ENCODE measurements at regions not wholly inside any gene's neighbourhood (a gene's known extent, or its start where the extent isn't known, plus 50 kb on each side); places are given as distances from the start of the nearest gene placed in this dataset.

GRCh38 chr5:115428676-115429075 is 115.9 kb downstream of the FEM1C start:
- no peaks in the 10 kb centered on the region for H3K4me1 ChIP-seq (ENCODE audit: insufficient read depth)
- H3K27ac ChIP-seq, result no peak overlapping the region
- no peak overlapping the region for H3K4me3 ChIP-seq
- TF ChIP-seq EZH2 (IDR thresholded peaks at IDR 0.05; ENCODE audit: borderline replicate concordance) (no peak), CTCF (IDR thresholded peaks at IDR 0.05; ENCODE audit: poor library complexity) (no peak), EZH2phosphoT487 (IDR thresholded peaks at IDR 0.05; ENCODE audit: low read depth, severe bottlenecking, unreplicated experiment) (no peak)
- no peaks in the 10 kb centered on the region for H3K9me2 ChIP-seq (replicated peaks; ENCODE audit: insufficient read depth)
- no peak overlapping the region for H3K4me2 ChIP-seq
- H3K79me2 ChIP-seq, result no peaks in the 10 kb centered on the region
- DNase-seq (ENCODE audit: low spot score), result no peak
- H3K36me3 ChIP-seq (replicated peaks; ENCODE audit: insufficient read depth, low read depth), result no peaks in the 10 kb centered on the region
- H2AFZ ChIP-seq, result no peak overlapping the region
- H3K27me3 ChIP-seq, result no peaks in the 10 kb centered on the region
- no peaks in the 10 kb centered on the region for H3K9me3 ChIP-seq (ENCODE audit: low read depth)
- no peaks in the 10 kb centered on the region for H4K20me1 ChIP-seq (ENCODE audit: insufficient read depth, poor library complexity, severe bottlenecking)
- 89% methylated on average over 2 of the region's 2 CpGs for WGBS (ENCODE audit: low lambda C conversion rate, missing lambda C conversion rate)

- H3K9me2 ChIP-seq (replicated peaks; ENCODE audit: insufficient read depth), result no peaks in the 10 kb centered on the region
- no peak overlapping the region for H3K4me2 ChIP-seq
- H2AFZ ChIP-seq, result no peak overlapping the region
- H3K4me3 ChIP-seq, result no peak overlapping the region
- H3K27me3 ChIP-seq, result no peaks in the 10 kb centered on the region
- 62% methylated on average over 2 of the region's 2 CpGs for WGBS (ENCODE audit: low lambda C conversion rate, missing lambda C conversion rate)
- no peak for TF ChIP-seq EZH2 (IDR thresholded peaks at IDR 0.05; ENCODE audit: borderline replicate concordance)
- TF ChIP-seq EZH2phosphoT487 (IDR thresholded peaks at IDR 0.05; ENCODE audit: low read depth, severe bottlenecking, unreplicated experiment), result no peak
- TF ChIP-seq CTCF (IDR thresholded peaks at IDR 0.05; ENCODE audit: poor library complexity), result no peak
- no peaks in the 10 kb centered on the region for H4K20me1 ChIP-seq (ENCODE audit: insufficient read depth, poor library complexity, severe bottlenecking)
- no peaks in the 10 kb centered on the region for H3K79me2 ChIP-seq
- no peak overlapping the region for H3K27ac ChIP-seq
- no peaks in the 10 kb centered on the region for H3K36me3 ChIP-seq (replicated peaks; ENCODE audit: insufficient read depth, low read depth)
- no peaks in the 10 kb centered on the region for H3K4me1 ChIP-seq (ENCODE audit: insufficient read depth)
- DNase-seq (ENCODE audit: low spot score), result no peak
- H3K9me3 ChIP-seq (ENCODE audit: low read depth), result no peaks in the 10 kb centered on the region
These were observed 116.3 kb downstream of the FEM1C start for GRCh38 chr5:115428248-115428647.

- 96% methylated on average over 3 of the region's 3 CpGs for WGBS (ENCODE audit: low lambda C conversion rate, missing lambda C conversion rate)
- TF ChIP-seq CTCF (IDR thresholded peaks at IDR 0.05; ENCODE audit: poor library complexity), result no peak
- no peak for TF ChIP-seq EZH2 (IDR thresholded peaks at IDR 0.05; ENCODE audit: borderline replicate concordance)
- no peak for TF ChIP-seq EZH2phosphoT487 (IDR thresholded peaks at IDR 0.05; ENCODE audit: low read depth, severe bottlenecking, unreplicated experiment)
- no peaks in the 10 kb centered on the region for H3K27me3 ChIP-seq
- no peaks in the 10 kb centered on the region for H3K9me2 ChIP-seq (replicated peaks; ENCODE audit: insufficient read depth)
- no peaks in the 10 kb centered on the region for H3K4me1 ChIP-seq (ENCODE audit: insufficient read depth)
- H3K36me3 ChIP-seq (replicated peaks; ENCODE audit: insufficient read depth, low read depth), result no peaks in the 10 kb centered on the region
- DNase-seq (ENCODE audit: low spot score), result no peak
- no peak overlapping the region for H3K27ac ChIP-seq
- no peak overlapping the region for H3K4me2 ChIP-seq
- H2AFZ ChIP-seq, result no peak overlapping the region
- H3K4me3 ChIP-seq, result no peak overlapping the region
- no peaks in the 10 kb centered on the region for H3K9me3 ChIP-seq (ENCODE audit: low read depth)
- no peaks in the 10 kb centered on the region for H3K79me2 ChIP-seq
- H4K20me1 ChIP-seq (ENCODE audit: insufficient read depth, poor library complexity, severe bottlenecking), result no peaks in the 10 kb centered on the region
These were observed 120.1 kb downstream of the FEM1C start for GRCh38 chr5:115424446-115424845.

GRCh38 chr5:115424030-115424429 is 120.5 kb downstream of the FEM1C start:
- H3K27ac ChIP-seq, result no peak overlapping the region
- TF ChIP-seq EZH2 (IDR thresholded peaks at IDR 0.05; ENCODE audit: borderline replicate concordance) (no peak), CTCF (IDR thresholded peaks at IDR 0.05; ENCODE audit: poor library complexity) (no peak), EZH2phosphoT487 (IDR thresholded peaks at IDR 0.05; ENCODE audit: low read depth, severe bottlenecking, unreplicated experiment) (no peak)
- no peaks in the 10 kb centered on the region for H3K79me2 ChIP-seq
- no peaks in the 10 kb centered on the region for H3K27me3 ChIP-seq
- H4K20me1 ChIP-seq (ENCODE audit: insufficient read depth, poor library complexity, severe bottlenecking), result no peaks in the 10 kb centered on the region
- no peaks in the 10 kb centered on the region for H3K9me2 ChIP-seq (replicated peaks; ENCODE audit: insufficient read depth)
- DNase-seq (ENCODE audit: low spot score), result no peak
- H3K4me2 ChIP-seq, result no peak overlapping the region
- no peak overlapping the region for H2AFZ ChIP-seq
- no peak overlapping the region for H3K4me3 ChIP-seq
- no peaks in the 10 kb centered on the region for H3K36me3 ChIP-seq (replicated peaks; ENCODE audit: insufficient read depth, low read depth)
- H3K9me3 ChIP-seq (ENCODE audit: low read depth), result no peaks in the 10 kb centered on the region
- H3K4me1 ChIP-seq (ENCODE audit: insufficient read depth), result no peaks in the 10 kb centered on the region
- 73% methylated on average over 5 of the region's 5 CpGs for WGBS (ENCODE audit: low lambda C conversion rate, missing lambda C conversion rate)

All from hepatocyte (in vitro differentiated cells).